Naive thymus-derived CD4-positive, alpha-beta T cell (primary cell): ENCODE measurements at regions not wholly inside any gene's neighbourhood (a gene's known extent, or its start where the extent isn't known, plus 50 kb on each side); places are given as distances from the start of the nearest gene placed in this dataset.

Experiments used
- ATAC-seq: fragments of 150-1000 bp; cut with Tn5 transposase; 2 replicates; pipeline ENCODE4 v1.10.0; 2021; ENCODE audit warnings: mild to moderate bottlenecking, moderate library complexity
- CTCF ChIA-PET: fragments of 350-600 bp; sonication (Branson Sonifier 250); formaldehyde crosslinking; loops from one replicate; lab custom pipeline; 2021; ENCODE audit warnings: antibody characterized with exemption; lab: Charles Lee
- POLR2A ChIA-PET: fragments of 350-600 bp; sonication (Branson Sonifier 250); formaldehyde crosslinking; loops from one replicate; lab custom pipeline; 2021; ENCODE audit warnings: antibody characterized with exemption, inconsistent platforms; lab: Charles Lee
- DNase-seq, 9 donors: peaks; one replicate each; pipeline versions ENCODE4 v3.0.0 to v3.0.0-alpha.2; 2020 to 2022; ENCODE audit warnings: mixed read lengths in 1 of 9
- H3K27ac ChIP-seq: one replicate; pipeline ENCODE4 v1.7.0; 2013; ENCODE audit warnings: mild to moderate bottlenecking, low read depth, low read length, moderate library complexity
- H3K27me3 ChIP-seq, 2 donors: one replicate each; pipeline ENCODE4 v1.7.0; 2013; ENCODE audit warnings: low read length in 2 of 2, mild to moderate bottlenecking in 2 of 2, moderate library complexity in 2 of 2; ENCODE audit not compliant: control insufficient read depth in 2 of 2, insufficient read depth in 2 of 2
- H3K36me3 ChIP-seq, 3 experiments: 1 replicate in 2 of 3; 2 replicates in 1 of 3; pipeline ENCODE4 v1.7.0; 2013; ENCODE audit warnings: low read length in 3 of 3, mild to moderate bottlenecking in 3 of 3, moderate library complexity in 1 of 3; ENCODE audit not compliant: insufficient read depth in 3 of 3, control insufficient read depth in 2 of 3
- H3K4me1 ChIP-seq, 2 donors: one replicate each; pipeline ENCODE4 v1.7.0; 2013; ENCODE audit warnings: low read length in 2 of 2, mild to moderate bottlenecking in 2 of 2, moderate library complexity in 1 of 2; ENCODE audit not compliant: control insufficient read depth in 2 of 2, insufficient read depth in 2 of 2
- H3K4me3 ChIP-seq: 2 replicates; pipeline ENCODE4 v1.7.0; 2013; ENCODE audit warnings: mild to moderate bottlenecking, low read length
- H3K9me3 ChIP-seq, 3 experiments: 1 replicate in 2 of 3; 2 replicates in 1 of 3; pipeline ENCODE4 v1.7.0; 2013; ENCODE audit warnings: low read length in 3 of 3; ENCODE audit not compliant: control insufficient read depth in 2 of 3
- H3K27ac Mint-ChIP-seq, 9 donors: one replicate each; pipeline ENCODE4 v1.8.0; 2020 to 2022; ENCODE audit warnings: mixed read lengths in 9 of 9, mild to moderate bottlenecking in 8 of 9, moderate library complexity in 5 of 9, inconsistent platforms in 2 of 9
- H3K27me3 Mint-ChIP-seq, 5 donors: one replicate each; pipeline ENCODE4 v1.8.0; 2021 to 2022; ENCODE audit warnings: mixed read lengths in 5 of 5, mild to moderate bottlenecking in 1 of 5
- H3K36me3 Mint-ChIP-seq, 5 donors: one replicate each; pipeline ENCODE4 v1.8.0; 2020 to 2022; ENCODE audit warnings: mixed read lengths in 5 of 5, mild to moderate bottlenecking in 3 of 5, inconsistent platforms in 1 of 5
- H3K4me1 Mint-ChIP-seq, 7 donors: one replicate each; pipeline ENCODE4 v1.8.0; 2020 to 2022; ENCODE audit warnings: mixed read lengths in 7 of 7, mild to moderate bottlenecking in 3 of 7, inconsistent platforms in 1 of 7
- H3K4me3 Mint-ChIP-seq, 10 donors: one replicate each; pipeline ENCODE4 v1.8.0; 2020 to 2022; ENCODE audit warnings: mild to moderate bottlenecking in 10 of 10, mixed read lengths in 10 of 10, moderate library complexity in 6 of 10, inconsistent platforms in 2 of 10
- H3K9me3 Mint-ChIP-seq, 11 donors: one replicate each; pipeline ENCODE4 v1.8.0; 2020 to 2022; ENCODE audit warnings: mixed read lengths in 11 of 11, mild to moderate bottlenecking in 4 of 11, inconsistent platforms in 1 of 11, moderate library complexity in 1 of 11
- intact Hi-C, 2 donors: fragments of 100-400 bp; cut with micrococcal nuclease; formaldehyde crosslinking; loops; one replicate each; pipeline ENCODE4 v1.15.1; 2023

DNA sequence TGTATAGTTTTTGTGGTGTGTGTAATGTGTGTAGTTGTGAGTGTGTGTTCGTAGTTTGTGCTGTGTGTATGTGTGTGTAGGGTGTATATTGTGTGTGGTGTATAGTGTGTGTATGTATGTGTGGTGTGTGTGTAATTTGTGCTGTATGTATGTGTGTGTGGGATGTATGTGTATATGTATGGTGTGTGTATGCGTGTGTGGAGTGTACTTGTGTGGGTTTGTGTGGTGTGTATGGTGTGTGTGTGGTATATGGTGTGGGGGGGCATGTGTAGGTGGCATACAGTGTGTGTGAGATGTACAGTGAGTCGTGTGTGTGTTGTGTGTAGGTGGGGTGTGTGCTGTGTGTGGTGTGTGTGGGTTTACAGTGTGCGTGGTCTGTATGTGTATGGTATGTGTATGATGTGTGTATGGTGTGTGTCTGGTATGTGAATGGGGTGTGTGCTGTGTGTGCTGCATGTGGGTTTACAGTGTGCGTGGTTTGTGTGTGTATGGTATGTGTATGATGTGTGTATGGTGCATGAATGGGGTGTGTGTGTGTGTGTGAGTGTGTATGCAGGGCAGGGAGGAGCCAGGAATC lies 125.2 kb downstream of the GADD45G start:
- intact Hi-C loops, result no loop called here

DNA sequence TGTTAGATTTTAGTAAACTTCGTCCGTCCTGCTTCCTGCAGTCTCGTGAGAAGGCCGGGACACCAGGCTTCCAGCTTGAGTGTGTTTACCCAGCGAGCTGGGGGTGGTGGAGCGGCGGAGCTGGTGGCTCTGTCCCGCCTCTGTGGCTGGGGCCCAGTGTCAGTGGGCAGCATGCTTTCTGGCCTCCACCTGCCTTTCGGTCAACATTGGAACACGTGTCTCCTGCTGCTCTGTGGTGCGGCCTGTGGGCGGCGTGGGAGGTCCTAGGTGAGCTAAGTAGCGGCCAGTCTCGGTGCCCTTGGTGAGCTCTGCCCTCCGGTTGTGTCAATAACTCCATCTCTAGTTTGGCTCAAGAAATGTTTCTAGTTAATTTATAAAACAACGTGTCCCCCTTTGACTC lies 125.9 kb downstream of the GADD45G start:
- DNase-seq (no peak), ATAC-seq (no peak)
- Mint-ChIP-seq H3K4me1 (peaks cover 0 to 16% (median 4%) of the 10 kb centered on the region in 7 donors), H3K36me3 (peaks cover 0 to 6% (median 0%) of the 10 kb centered on the region in 5 donors), H3K9me3 (peaks cover 0 to 2% (median 0%) of the 10 kb centered on the region in 11 donors), H3K4me3 (no peak overlapping the region), H3K27ac (no peak overlapping the region), H3K27me3 (no peaks in the 10 kb centered on the region)
- Histone ChIP-seq H3K27ac (no peak overlapping the region), H3K9me3 (no peaks in the 10 kb centered on the region), H3K27me3 (no peaks in the 10 kb centered on the region), H3K4me1 (no peaks in the 10 kb centered on the region), H3K36me3 (no peaks in the 10 kb centered on the region), H3K4me3 (no peak overlapping the region)
- CTCF ChIA-PET, result no interaction called here
- POLR2A ChIA-PET, result no interaction called here
- intact Hi-C loops, result no loop called here

More for the DNA sequence above, 125.2 kb downstream of the GADD45G start:
- H3K4me1 Mint-ChIP-seq, result peaks cover 0 to 13% (median 4%) of the 10 kb centered on the region in 7 donors
- H3K4me3 Mint-ChIP-seq, result no peak overlapping the region
- peaks cover 0 to 11% (median 0%) of the 10 kb centered on the region in 5 donors for H3K36me3 Mint-ChIP-seq
- Histone ChIP-seq H3K4me3 (no peak overlapping the region), H3K9me3 (no peaks in the 10 kb centered on the region), H3K36me3 (no peaks in the 10 kb centered on the region), H3K4me1 (no peaks in the 10 kb centered on the region), H3K27me3 (no peaks in the 10 kb centered on the region), H3K27ac (no peak overlapping the region)
- POLR2A ChIA-PET, result no interaction called here
- peak; percentile 18 for ATAC-seq
- DNase-seq, result no peak
- H3K27ac Mint-ChIP-seq, result no peak overlapping the region
- H3K9me3 Mint-ChIP-seq, result peaks cover 0 to 4% (median 0%) of the 10 kb centered on the region in 11 donors
- H3K27me3 Mint-ChIP-seq, result no peaks in the 10 kb centered on the region
- CTCF ChIA-PET, result no interaction called here

DNA sequence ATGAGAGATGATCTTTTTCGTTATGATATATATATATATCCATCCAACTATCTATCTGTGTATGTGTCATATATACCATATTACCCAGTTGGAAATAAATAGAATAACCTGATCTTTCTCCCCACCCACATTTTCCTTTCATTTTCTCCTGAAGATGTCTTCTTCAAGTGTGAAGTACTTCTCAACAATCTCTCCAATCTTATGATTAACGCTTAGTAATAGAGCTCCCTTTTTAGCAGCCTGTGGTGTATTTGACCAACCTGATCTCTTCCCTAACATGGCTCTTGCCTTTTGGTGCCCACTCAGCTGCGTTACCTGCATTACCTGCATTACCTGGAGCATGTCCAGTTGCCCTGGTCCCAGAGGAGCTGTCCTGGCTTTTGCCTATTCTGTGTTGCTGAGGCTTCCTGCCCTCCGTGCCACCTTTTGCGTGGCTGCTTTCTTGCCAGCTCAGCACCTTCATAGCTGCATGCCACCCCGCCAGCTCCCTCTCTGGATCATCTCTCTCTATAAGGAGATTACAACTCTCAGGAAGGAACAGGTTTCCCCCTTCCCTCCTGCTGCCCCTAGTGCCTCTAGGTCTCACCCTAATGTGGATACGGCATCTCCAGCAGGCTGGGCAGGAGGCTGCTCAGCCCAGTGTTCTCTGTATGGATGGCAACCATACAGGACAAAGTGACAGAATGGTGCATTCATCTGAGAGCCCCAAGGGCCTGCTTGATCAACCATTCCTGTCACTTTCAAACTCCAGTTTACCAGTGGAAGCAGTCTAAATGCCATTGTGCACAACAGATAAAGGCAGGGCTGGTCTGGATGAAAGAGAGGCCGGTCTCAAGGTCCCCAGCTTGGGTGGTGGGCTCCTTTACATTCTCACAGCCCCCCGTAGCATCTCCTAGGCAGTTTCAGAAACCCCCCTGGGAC lies 126.7 kb downstream of the GADD45G start:
- Histone ChIP-seq H3K36me3 (no peaks in the 10 kb centered on the region), H3K27me3 (no peaks in the 10 kb centered on the region), H3K4me3 (no peak overlapping the region), H3K4me1 (no peaks in the 10 kb centered on the region), H3K9me3 (no peaks in the 10 kb centered on the region), H3K27ac (no peak overlapping the region)
- intact Hi-C loops, result no loop called here
- H3K4me3 Mint-ChIP-seq, result no peak overlapping the region
- H3K4me1 Mint-ChIP-seq, result peaks cover 0 to 16% (median 4%) of the 10 kb centered on the region in 7 donors
- H3K36me3 Mint-ChIP-seq, result peaks cover 0 to 4% (median 0%) of the 10 kb centered on the region in 5 donors
- no peaks in the 10 kb centered on the region for H3K27me3 Mint-ChIP-seq
- peak overlapping the region in 2 of 9 donors; percentile 16 to 60 for H3K27ac Mint-ChIP-seq
- ChIA-PET POLR2A (interaction anchor here (1.2 kb wide), 1 partner anchor 30 kb away, joined by 3 read pairs; no protein-coding TSS in a partner anchor), CTCF (no interaction called here)
- DNase-seq (no peak), ATAC-seq (no peak)
- H3K9me3 Mint-ChIP-seq, result no peaks in the 10 kb centered on the region

DNA sequence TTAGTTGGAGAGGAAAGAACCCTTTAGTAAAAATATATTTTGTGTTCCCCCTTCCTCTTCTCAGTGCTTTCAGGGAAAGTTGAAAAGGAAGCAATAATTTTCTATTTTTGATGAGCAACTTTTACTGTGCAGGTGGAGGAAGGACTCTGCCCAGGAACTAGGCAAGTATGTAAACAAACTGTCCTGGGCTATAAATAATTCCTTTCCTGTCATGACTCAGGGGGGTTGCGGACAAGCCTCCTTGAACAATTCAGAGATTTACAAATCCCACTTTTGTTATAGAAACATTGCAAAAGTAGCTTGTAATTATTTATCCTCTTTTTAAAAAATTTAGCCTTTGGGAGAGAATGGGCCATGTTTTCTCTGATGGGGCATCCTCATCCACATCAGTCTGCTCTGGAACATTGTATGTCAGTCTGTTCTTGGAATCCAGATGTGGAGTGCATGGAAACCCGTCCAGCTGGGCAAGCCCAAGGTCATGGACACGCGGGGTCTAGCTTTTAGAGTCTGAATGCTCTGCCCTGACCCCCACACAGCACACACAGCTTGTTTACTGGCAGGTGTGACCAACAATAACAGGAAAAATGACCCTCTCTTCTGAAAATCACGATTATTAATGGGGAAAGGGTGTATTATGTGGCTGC lies 127.6 kb downstream of the GADD45G start:
- intact Hi-C loops, result no loop called here
- no peak overlapping the region for H3K27ac ChIP-seq
- no peaks in the 10 kb centered on the region for H3K27me3 Mint-ChIP-seq
- no peaks in the 10 kb centered on the region for H3K9me3 Mint-ChIP-seq
- ATAC-seq, result no peak
- CTCF ChIA-PET, result no interaction called here
- H3K4me1 ChIP-seq, result no peaks in the 10 kb centered on the region
- peaks cover 0 to 2% (median 0%) of the 10 kb centered on the region in 5 donors for H3K36me3 Mint-ChIP-seq
- POLR2A ChIA-PET, result interaction anchor here (1.2 kb wide), 1 partner anchor 31 kb away, joined by 3 read pairs; no protein-coding TSS in a partner anchor
- DNase-seq, result no peak
- peaks cover 0 to 18% (median 4%) of the 10 kb centered on the region in 7 donors for H3K4me1 Mint-ChIP-seq
- no peaks in the 10 kb centered on the region for H3K27me3 ChIP-seq
- no peak overlapping the region for H3K4me3 ChIP-seq
- no peak overlapping the region for H3K27ac Mint-ChIP-seq
- no peak overlapping the region for H3K4me3 Mint-ChIP-seq
- no peaks in the 10 kb centered on the region for H3K36me3 ChIP-seq
- H3K9me3 ChIP-seq, result no peaks in the 10 kb centered on the region

DNA sequence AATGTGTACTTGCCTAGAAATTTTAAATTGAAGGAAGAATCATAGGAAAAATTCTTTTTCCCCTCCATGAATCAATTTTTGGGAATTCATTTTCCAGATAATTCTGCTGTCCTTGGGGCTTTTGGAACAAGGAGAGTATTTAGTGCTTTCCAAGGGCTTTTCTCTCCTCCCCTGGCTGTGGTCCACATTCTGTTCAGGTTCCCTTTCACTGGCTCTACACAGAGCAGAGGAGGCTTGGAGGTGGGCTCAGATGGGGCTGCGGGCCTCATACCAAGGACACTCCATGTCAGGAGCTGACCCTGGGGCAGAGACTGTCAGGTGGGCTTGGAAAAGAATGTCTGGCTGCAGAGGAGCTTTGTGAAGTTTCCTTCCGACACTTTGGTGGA lies 128.1 kb downstream of the GADD45G start:
- Mint-ChIP-seq H3K4me1 (peaks cover 0 to 18% (median 6%) of the 10 kb centered on the region in 7 donors), H3K4me3 (no peak overlapping the region), H3K27ac (peak overlapping the region in 1 of 9 donors; percentile 65), H3K36me3 (peaks cover 0 to 4% (median 0%) of the 10 kb centered on the region in 5 donors), H3K9me3 (no peaks in the 10 kb centered on the region), H3K27me3 (no peaks in the 10 kb centered on the region)
- POLR2A ChIA-PET, result no interaction called here
- H3K4me3 ChIP-seq, result no peak overlapping the region
- no peak for DNase-seq
- H3K9me3 ChIP-seq, result no peaks in the 10 kb centered on the region
- ATAC-seq, result no peak
- CTCF ChIA-PET, result no interaction called here
- no peaks in the 10 kb centered on the region for H3K36me3 ChIP-seq
- no peaks in the 10 kb centered on the region for H3K27me3 ChIP-seq
- intact Hi-C loops, result no loop called here
- H3K27ac ChIP-seq, result no peak overlapping the region
- H3K4me1 ChIP-seq, result no peaks in the 10 kb centered on the region

DNA sequence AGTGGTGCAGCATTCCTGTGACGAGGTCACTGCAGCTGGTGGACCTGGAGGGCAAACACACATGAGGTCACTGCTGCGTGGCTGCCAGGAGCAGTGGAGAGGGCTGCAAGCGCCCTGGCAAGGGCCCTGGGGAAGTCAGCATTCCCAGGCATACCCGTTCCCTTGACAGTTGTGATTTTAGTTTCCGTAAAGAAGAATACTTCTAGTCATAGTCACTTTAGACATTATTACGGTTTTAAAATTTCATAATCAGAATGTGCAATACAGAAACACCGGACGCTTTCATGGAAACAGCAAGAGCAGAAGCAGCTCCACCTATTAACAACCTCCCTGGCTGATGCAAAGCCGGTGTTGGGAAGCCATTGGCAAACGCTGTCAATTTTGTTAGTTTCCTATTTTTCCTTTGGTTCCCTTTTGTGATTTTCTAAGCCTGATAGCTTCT lies 129.8 kb downstream of the GADD45G start:
- Histone ChIP-seq H3K27ac (no peak overlapping the region), H3K4me3 (no peak overlapping the region), H3K9me3 (no peaks in the 10 kb centered on the region), H3K4me1 (peaks cover 0 to 11% of the 10 kb centered on the region in 2 donors), H3K36me3 (no peaks in the 10 kb centered on the region), H3K27me3 (no peaks in the 10 kb centered on the region)
- ATAC-seq (no peak), DNase-seq (no peak)
- Mint-ChIP-seq H3K27me3 (no peaks in the 10 kb centered on the region), H3K36me3 (peaks cover 0 to 17% (median 0%) of the 10 kb centered on the region in 5 donors), H3K9me3 (no peaks in the 10 kb centered on the region), H3K4me3 (no peak overlapping the region), H3K27ac (no peak overlapping the region), H3K4me1 (peaks cover 12 to 31% (median 20%) of the 10 kb centered on the region in 7 donors)
- POLR2A ChIA-PET, result no interaction called here
- intact Hi-C loops, result no loop called here
- CTCF ChIA-PET, result no interaction called here
